K562 (cell line): ENCODE measurements at regions not wholly inside any gene's neighbourhood (a gene's known extent, or its start where the extent isn't known, plus 50 kb on each side); places are given as distances from the start of the nearest gene placed in this dataset.

Experiments
- XRCC5 ChIP-seq: fragments of 200-400 bp; formaldehyde crosslinking; IDR thresholded peaks from 2 replicates; pipeline ENCODE4 v1.6.1; 2017; ENCODE audit warnings: low read depth, mild to moderate bottlenecking, low read length
- TF ChIP-seq, protein P1 (sequence below), 3 experiments: fragments of 200-800 bp in 1 of 3; fragments of 250-450 bp in 1 of 3; fragments of 450-650 bp in 1 of 3; sonication (Bioruptor Pico) in 1 of 3; sonication (Bioruptor generic) in 1 of 3; formaldehyde crosslinking in 1 of 3; IDR thresholded peaks; 2 replicates each; pipeline versions ENCODE4 v1.6.1 to v1.8.0; 2016 to 2022; ENCODE audit warnings: mild to moderate bottlenecking in 2 of 3, missing genetic modification characterization in 2 of 3, missing compliant biosample characterization in 1 of 3, moderate library complexity in 1 of 3
- TF ChIP-seq, protein P2 (sequence below): fragments of 250-450 bp; sonication (Bioruptor Pico); IDR thresholded peaks from 2 replicates; pipeline ENCODE4 v1.4.0; 2020
- TF ChIP-seq, protein P3 (sequence below): fragments of 450-650 bp; IDR thresholded peaks from 2 replicates; pipeline ENCODE4 v1.6.1; 2016

DNA sequence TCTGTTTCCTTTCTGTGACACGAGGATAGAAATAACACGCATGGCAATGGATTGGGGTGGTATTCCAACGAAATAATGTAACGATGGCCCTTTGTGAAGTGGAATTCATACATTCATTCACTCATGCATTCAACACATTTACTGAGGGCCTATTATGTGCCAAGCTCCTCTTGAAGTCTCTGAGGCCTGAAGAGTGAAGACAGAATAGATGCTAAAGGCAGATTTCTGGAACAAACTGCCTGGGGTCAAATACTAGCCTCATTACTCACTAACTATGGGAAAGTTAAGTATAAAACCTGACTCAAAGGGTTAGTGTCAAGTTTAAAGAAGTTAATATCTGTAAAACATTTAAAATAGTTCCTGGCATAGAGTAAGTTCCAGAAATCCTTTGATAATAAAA, 279.6 kb upstream of the SULF2 start (continued):
- TF ChIP-seq, protein P1, sequence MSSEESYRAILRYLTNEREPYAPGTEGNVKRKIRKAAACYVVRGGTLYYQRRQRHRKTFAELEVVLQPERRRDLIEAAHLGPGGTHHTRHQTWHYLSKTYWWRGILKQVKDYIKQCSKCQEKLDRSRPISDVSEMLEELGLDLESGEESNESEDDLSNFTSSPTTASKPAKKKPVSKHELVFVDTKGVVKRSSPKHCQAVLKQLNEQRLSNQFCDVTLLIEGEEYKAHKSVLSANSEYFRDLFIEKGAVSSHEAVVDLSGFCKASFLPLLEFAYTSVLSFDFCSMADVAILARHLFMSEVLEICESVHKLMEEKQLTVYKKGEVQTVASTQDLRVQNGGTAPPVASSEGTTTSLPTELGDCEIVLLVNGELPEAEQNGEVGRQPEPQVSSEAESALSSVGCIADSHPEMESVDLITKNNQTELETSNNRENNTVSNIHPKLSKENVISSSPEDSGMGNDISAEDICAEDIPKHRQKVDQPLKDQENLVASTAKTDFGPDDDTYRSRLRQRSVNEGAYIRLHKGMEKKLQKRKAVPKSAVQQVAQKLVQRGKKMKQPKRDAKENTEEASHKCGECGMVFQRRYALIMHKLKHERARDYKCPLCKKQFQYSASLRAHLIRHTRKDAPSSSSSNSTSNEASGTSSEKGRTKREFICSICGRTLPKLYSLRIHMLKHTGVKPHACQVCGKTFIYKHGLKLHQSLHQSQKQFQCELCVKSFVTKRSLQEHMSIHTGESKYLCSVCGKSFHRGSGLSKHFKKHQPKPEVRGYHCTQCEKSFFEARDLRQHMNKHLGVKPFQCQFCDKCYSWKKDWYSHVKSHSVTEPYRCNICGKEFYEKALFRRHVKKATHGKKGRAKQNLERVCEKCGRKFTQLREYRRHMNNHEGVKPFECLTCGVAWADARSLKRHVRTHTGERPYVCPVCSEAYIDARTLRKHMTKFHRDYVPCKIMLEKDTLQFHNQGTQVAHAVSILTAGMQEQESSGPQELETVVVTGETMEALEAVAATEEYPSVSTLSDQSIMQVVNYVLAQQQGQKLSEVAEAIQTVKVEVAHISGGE (CRISPR knock-in tag; IDR thresholded peaks at IDR 0.05) = peak in 1 of 3 experiments; percentile 61; a peak in 1 of 6 replicates
- TF ChIP-seq, protein P2, sequence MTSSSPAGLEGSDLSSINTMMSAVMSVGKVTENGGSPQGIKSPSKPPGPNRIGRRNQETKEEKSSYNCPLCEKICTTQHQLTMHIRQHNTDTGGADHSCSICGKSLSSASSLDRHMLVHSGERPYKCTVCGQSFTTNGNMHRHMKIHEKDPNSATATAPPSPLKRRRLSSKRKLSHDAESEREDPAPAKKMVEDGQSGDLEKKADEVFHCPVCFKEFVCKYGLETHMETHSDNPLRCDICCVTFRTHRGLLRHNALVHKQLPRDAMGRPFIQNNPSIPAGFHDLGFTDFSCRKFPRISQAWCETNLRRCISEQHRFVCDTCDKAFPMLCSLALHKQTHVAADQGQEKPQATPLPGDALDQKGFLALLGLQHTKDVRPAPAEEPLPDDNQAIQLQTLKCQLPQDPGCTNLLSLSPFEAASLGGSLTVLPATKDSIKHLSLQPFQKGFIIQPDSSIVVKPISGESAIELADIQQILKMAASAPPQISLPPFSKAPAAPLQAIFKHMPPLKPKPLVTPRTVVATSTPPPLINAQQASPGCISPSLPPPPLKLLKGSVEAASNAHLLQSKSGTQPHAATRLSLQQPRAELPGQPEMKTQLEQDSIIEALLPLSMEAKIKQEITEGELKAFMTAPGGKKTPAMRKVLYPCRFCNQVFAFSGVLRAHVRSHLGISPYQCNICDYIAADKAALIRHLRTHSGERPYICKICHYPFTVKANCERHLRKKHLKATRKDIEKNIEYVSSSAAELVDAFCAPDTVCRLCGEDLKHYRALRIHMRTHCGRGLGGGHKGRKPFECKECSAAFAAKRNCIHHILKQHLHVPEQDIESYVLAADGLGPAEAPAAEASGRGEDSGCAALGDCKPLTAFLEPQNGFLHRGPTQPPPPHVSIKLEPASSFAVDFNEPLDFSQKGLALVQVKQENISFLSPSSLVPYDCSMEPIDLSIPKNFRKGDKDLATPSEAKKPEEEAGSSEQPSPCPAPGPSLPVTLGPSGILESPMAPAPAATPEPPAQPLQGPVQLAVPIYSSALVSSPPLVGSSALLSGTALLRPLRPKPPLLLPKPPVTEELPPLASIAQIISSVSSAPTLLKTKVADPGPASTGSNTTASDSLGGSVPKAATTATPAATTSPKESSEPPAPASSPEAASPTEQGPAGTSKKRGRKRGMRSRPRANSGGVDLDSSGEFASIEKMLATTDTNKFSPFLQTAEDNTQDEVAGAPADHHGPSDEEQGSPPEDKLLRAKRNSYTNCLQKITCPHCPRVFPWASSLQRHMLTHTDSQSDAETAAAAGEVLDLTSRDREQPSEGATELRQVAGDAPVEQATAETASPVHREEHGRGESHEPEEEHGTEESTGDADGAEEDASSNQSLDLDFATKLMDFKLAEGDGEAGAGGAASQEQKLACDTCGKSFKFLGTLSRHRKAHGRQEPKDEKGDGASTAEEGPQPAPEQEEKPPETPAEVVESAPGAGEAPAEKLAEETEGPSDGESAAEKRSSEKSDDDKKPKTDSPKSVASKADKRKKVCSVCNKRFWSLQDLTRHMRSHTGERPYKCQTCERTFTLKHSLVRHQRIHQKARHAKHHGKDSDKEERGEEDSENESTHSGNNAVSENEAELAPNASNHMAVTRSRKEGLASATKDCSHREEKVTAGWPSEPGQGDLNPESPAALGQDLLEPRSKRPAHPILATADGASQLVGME = no peak
- no peak for TF ChIP-seq XRCC5
- TF ChIP-seq, protein P3, sequence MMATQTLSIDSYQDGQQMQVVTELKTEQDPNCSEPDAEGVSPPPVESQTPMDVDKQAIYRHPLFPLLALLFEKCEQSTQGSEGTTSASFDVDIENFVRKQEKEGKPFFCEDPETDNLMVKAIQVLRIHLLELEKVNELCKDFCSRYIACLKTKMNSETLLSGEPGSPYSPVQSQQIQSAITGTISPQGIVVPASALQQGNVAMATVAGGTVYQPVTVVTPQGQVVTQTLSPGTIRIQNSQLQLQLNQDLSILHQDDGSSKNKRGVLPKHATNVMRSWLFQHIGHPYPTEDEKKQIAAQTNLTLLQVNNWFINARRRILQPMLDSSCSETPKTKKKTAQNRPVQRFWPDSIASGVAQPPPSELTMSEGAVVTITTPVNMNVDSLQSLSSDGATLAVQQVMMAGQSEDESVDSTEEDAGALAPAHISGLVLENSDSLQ = no peak
